ENCODE measurements at regions not wholly inside any gene's neighbourhood (a gene's known extent, or its start where the extent isn't known, plus 50 kb on each side); places are given as distances from the start of the nearest gene placed in this dataset.

GRCh38 chr2:150569761-150570160, 82.3 kb upstream of the RND3 start:
- CTCF ChIA-PET = interaction anchor here (0.5 to 1.0 kb wide), 2 partner anchors 21 to 26 kb away, joined by 3 to 4 read pairs; no protein-coding TSS in a partner anchor
- intact Hi-C loops (cut with micrococcal nuclease; ENCODE audit: unreplicated experiment) = no loop called here
- no peaks in the 10 kb centered on the region for H3K9me3 ChIP-seq
- no peaks in the 10 kb centered on the region for H3K27me3 ChIP-seq (replicated peaks; ENCODE audit: control insufficient read depth, insufficient read depth, low read length)
- Mint-ChIP-seq H3K27me3 (ENCODE audit: insufficient read depth, unreplicated experiment) (no peaks in the 10 kb centered on the region), H3K36me3 (ENCODE audit: insufficient read depth, unreplicated experiment) (no peaks in the 10 kb centered on the region), H3K9me3 (ENCODE audit: unreplicated experiment) (no peaks in the 10 kb centered on the region), H3K27ac (ENCODE audit: unreplicated experiment) (no peak overlapping the region), H3K4me1 (ENCODE audit: low read depth, unreplicated experiment) (peaks cover 8% of the 10 kb centered on the region), H3K4me3 (ENCODE audit: unreplicated experiment) (no peak overlapping the region)
- POLR2A ChIA-PET = no interaction called here
- TF ChIP-seq CTCF (IDR thresholded peaks at IDR 0.05; ENCODE audit: insufficient read depth in 1 of 2, low read depth in 1 of 2, low read length in 1 of 2, severe bottlenecking in 1 of 2, unreplicated experiment in 1 of 2) = no peak
- no peaks in the 10 kb centered on the region for H3K36me3 ChIP-seq (ENCODE audit: control insufficient read depth, insufficient read depth, low read length)
- no peak overlapping the region for H3K4me3 ChIP-seq (ENCODE audit: low read depth, low read length)
- H3K4me1 ChIP-seq = no peaks in the 10 kb centered on the region
- no TSS peak for BruUV-seq (replicated peaks)
- no peak for DNase-seq

GRCh38 chr2:150567771-150568301, 80.4 kb upstream of the RND3 start:
- H3K27ac Mint-ChIP-seq (ENCODE audit: unreplicated experiment) = no peak overlapping the region
- POLR2A ChIA-PET = no interaction called here
- Histone ChIP-seq H3K27me3 (replicated peaks; ENCODE audit: control insufficient read depth, insufficient read depth, low read length) (no peaks in the 10 kb centered on the region), H3K36me3 (ENCODE audit: control insufficient read depth, insufficient read depth, low read length) (no peaks in the 10 kb centered on the region), H3K4me3 (ENCODE audit: low read depth, low read length) (no peak overlapping the region), H3K9me3 (no peaks in the 10 kb centered on the region), H3K4me1 (no peaks in the 10 kb centered on the region)
- no TSS peak for BruUV-seq (replicated peaks)
- H3K27me3 Mint-ChIP-seq (ENCODE audit: insufficient read depth, unreplicated experiment) = no peaks in the 10 kb centered on the region
- H3K9me3 Mint-ChIP-seq (ENCODE audit: unreplicated experiment) = no peaks in the 10 kb centered on the region
- no peak for TF ChIP-seq CTCF (IDR thresholded peaks at IDR 0.05; ENCODE audit: insufficient read depth in 1 of 2, low read depth in 1 of 2, low read length in 1 of 2, severe bottlenecking in 1 of 2, unreplicated experiment in 1 of 2)
- H3K36me3 Mint-ChIP-seq (ENCODE audit: insufficient read depth, unreplicated experiment) = no peaks in the 10 kb centered on the region
- CTCF ChIA-PET = no interaction called here
- peaks cover 8% of the 10 kb centered on the region for H3K4me1 Mint-ChIP-seq (ENCODE audit: low read depth, unreplicated experiment)
- no peak overlapping the region for H3K4me3 Mint-ChIP-seq (ENCODE audit: unreplicated experiment)
- no peak for DNase-seq
- intact Hi-C loops (cut with micrococcal nuclease; ENCODE audit: unreplicated experiment) = no loop called here

DNA sequence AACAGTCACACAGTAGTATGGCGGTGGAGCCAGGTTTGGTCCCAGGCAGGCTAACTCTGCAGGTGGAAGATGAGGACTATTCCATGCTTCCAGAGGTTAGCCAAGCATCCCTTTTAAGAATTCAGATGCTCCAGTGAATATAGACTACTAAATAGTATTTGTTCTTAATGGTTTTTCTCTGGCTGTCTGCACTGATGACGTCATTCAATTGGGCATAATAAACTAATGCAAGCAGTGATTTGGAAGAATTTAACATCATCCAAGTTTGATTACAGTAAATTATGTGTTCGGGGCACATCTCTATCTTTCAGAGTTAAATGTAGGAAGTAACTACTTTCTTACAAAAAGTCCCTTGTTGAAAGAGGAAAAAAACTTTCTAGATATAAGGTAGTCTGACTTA, 78.8 kb upstream of the RND3 start:
- no peak for DNase-seq
- CTCF ChIA-PET = no interaction called here
- intact Hi-C loops (cut with micrococcal nuclease; ENCODE audit: unreplicated experiment) = no loop called here
- H3K27me3 Mint-ChIP-seq (ENCODE audit: insufficient read depth, unreplicated experiment) = no peaks in the 10 kb centered on the region
- no peak overlapping the region for H3K27ac Mint-ChIP-seq (ENCODE audit: unreplicated experiment)
- Histone ChIP-seq H3K4me3 (ENCODE audit: low read depth, low read length) (no peak overlapping the region), H3K9me3 (no peaks in the 10 kb centered on the region), H3K27me3 (replicated peaks; ENCODE audit: control insufficient read depth, insufficient read depth, low read length) (no peaks in the 10 kb centered on the region), H3K36me3 (ENCODE audit: control insufficient read depth, insufficient read depth, low read length) (no peaks in the 10 kb centered on the region), H3K4me1 (no peaks in the 10 kb centered on the region)
- peaks cover 8% of the 10 kb centered on the region for H3K4me1 Mint-ChIP-seq (ENCODE audit: low read depth, unreplicated experiment)
- TF ChIP-seq CTCF (IDR thresholded peaks at IDR 0.05; ENCODE audit: insufficient read depth in 1 of 2, low read depth in 1 of 2, low read length in 1 of 2, severe bottlenecking in 1 of 2, unreplicated experiment in 1 of 2) = no peak
- POLR2A ChIA-PET = no interaction called here
- no TSS peak for BruUV-seq (replicated peaks)
- no peaks in the 10 kb centered on the region for H3K9me3 Mint-ChIP-seq (ENCODE audit: unreplicated experiment)
- no peak overlapping the region for H3K4me3 Mint-ChIP-seq (ENCODE audit: unreplicated experiment)
- H3K36me3 Mint-ChIP-seq (ENCODE audit: insufficient read depth, unreplicated experiment) = no peaks in the 10 kb centered on the region
